Brain pericyte (primary cell): ENCODE measurements at regions not wholly inside any gene's neighbourhood (a gene's known extent, or its start where the extent isn't known, plus 50 kb on each side); places are given as distances from the start of the nearest gene placed in this dataset.

Source experiments
- DNase-seq: peaks from one replicate; pipeline ENCODE4 v3.0.0-alpha.2; 2012; ENCODE audit warnings: low read depth, low spot score

DNA sequence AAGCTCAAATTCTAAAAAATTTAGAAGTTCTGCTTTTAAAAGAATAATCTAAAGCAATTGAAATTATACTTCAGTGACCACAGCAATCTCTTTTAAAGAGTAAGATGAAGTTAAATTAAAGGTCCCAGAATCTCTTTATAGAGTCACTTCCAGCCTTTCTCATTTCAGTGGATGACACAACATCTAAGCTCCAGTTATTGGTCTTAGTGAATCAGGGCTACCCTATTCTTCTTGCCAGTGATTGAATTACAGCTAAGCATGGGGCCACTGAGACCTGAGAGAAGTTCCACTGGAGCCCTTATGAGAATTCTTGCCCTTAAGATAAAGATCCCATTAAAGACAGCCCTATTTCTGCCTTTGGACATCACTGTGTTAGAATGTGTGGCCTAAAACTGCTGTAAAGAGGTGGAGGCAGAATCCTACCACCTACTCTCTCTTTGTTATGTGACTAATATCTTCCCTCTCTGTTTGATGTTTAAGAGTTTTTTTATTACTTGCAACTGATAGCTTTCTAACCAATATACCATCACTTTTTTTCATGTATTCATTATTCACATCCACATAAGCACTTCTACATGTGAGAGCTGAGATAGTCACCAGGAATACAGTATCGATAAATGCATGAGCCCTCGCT, 128.6 kb downstream of the UNC5CL start:
- no peak for DNase-seq

DNA sequence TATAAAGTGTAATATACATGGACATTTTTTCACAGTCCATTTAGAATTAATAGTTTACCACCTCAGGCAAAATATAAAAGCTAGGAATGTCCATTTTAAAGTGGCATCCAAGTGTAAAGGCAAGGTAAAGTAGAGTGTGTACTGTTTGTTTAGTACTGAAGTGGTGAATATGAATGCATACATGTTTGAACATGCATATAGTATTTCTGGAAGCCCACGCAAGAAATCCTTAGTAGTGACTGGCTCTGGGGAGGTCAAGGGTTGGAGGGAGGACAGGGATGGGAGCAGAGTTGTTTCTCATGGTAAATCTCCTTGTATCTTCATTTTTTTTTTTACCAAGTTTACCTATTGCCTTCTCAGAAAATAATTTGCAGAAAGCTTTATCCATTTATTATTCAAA, 129.2 kb downstream of the UNC5CL start:
- no peak for DNase-seq

DNA sequence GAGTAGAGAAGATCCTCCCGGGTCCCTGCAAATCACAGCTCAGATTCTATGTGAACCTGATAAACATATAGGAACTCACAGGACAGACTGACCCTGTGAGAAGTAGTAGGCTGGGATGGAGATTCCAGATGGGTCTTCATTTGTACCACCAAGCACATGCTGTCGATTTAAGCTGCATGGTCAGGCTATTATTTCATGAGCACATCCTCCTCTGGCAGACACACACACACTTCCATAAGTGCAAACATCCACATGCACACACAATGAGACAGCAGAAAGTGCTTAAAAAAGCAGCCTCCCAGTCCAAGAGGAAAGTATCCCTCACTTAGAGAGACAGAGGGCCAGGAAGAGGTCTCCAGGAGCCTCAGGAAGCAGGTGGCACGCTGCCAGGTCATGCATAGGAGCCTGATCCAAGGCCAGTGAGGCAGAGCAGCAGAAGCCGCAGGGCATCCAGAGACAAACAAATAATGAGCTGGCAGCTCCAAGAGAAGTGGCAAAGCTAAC, 131.8 kb downstream of the UNC5CL start:
- DNase-seq: no peak

DNA sequence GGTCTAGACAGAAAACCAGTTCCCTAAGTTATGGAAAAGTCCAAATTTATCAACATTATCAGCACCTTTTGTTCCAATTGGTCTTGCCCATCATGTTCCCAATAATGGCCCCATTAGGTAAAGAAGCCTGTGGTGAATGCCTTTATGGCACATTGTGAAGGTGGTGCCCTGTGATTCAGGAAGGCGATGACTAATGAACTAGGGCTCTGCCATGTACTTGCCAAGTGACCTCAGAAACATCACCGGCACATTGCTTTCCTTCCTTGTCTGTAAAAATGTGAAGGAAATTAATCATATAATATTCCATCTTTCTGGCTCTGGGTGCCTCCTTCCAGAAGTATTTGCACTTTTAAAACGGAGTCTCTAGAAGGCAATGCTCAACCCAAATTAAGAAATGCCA, 132.3 kb downstream of the UNC5CL start:
- DNase-seq: no peak

DNA sequence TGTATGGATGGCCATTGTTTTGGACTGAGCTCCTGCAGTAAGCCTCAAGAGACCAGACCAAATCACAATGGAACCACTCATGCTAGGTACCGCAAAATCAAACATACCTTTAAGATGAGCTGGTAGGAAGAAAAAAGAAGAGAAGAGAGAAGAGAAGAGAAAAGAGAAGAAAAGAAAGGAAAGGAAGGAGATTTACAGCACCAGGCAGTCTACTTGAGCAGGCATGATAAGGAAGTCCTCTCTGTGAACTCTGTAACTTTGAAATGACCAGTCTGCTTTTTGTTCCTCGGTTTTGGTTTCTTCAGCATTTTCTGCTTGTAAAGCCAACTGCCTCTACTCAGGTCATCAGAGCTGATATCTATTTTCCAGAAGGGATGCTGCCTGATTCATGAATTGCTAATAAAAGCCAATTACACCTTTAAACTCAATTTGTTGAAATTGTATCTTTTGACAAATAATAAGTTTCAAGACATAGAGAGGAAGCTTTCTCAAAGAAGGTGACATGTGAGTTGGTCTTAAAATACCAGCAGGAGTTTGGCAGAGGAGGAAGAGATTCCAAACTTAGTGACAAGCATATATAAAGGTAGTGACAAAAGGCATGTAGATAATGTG, 134.3 kb downstream of the UNC5CL start:
- DNase-seq: no peak

DNA sequence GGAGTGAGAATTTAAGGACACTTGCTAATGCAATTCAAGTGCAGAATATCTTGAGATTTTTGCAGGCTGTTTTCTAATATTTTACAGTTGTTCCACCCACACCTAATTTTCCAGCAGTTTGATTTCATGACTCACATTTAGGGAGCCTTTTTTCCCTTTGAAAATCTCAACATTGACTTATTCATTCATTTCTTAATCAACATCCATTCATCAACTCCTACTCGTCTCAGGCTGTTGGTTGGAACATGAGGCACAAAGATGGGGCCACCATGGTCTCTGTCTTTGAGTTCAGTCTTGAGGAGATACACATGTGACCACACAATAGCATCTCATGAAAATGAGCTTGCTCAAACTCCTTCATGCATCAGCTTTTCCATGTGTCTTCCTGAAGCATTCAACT, 135.6 kb downstream of the UNC5CL start:
- DNase-seq: no peak

DNA sequence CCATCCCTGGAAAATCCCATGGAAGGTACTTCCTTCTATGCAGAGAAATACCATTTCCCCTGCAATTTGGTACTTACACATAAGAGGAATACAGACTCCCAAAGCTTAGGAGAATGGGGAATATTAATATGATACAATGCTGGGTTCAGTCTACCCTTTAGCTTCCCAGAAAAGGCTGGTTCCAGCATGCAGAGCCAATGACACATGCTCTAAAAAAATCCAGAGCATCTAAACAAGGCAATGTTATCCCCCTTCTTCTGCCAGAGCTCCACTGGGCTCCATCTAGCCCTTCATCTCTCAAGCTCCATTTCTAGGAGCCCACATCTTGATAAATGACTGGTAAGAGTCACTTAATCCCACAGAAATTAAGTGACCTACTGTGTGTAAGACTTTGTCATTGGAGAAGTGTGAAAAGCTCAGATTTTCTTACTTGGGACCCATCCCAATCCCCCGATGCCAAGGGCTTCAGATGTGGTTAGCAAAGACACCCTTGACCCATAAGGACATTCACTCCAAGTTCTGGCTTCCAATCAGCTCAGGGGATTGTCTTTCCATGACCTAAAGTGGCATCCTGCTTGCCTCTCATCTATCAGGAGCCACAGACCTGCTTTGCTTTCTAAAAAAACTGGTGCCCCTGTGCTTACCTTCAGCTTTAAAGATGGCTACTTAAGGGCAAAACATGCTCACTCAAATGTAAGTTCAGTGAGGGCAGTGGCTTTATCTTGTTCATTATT, 137.5 kb downstream of the UNC5CL start:
- DNase-seq: no peak

DNA sequence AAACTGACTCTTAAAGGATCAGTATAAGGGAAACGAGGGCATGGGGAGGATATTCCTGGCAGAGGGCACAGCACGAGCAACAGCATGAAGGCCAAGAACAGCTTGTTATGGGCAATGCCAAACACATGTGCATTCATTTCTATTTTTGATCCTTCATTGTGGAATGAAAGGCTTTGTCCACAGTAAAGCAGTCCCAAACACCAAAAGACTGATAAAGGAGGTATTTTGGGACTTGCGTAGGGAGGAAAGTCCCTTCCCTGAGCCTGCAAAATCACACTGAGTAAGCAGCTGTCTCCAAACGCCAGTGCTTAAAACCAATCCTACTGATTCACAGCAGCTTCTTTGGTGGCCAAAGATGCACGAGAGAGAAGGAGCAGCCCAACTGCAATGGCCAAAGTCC, 138.2 kb downstream of the UNC5CL start:
- no peak for DNase-seq

DNA sequence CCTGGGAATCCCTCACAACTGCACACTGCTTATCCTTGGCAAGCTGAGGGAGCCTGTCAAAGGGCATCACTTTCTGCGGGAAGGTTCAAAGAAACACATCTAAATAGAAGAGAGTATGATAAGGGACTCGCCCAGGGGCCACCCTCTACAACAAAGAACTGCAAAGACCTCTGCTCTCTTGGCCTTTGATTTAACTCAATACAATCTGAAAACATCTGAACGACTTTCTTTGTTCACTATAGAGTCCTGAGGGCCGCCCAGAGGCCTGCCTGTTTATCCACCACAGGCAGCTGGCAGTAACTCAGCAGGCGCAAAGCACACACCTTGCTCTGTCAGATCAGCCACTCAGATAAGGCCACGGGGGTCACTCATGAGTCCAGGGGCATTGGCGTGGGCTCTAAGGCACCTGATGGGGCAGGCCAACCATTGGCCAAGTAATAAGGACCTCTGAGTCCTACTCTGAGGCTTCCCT, 139.3 kb downstream of the UNC5CL start:
- DNase-seq: no peak

DNA sequence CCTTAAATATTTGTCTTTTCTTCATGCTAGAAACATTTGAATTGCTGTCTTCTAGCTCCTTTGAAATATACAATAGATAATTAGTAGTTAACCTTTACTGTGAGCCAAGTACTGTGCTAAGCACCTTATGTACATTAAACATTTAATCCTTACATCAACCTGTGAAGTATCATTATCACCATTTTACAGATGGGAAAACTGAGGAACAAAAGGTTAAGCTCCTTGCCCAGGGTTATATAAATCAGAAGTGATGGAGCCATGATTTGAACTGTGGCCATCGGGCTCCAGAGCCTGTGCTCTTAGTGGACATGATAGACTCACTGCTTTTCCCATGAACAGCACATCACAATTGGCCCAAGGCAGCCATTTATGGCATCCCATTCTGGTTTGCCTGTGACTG, 140.9 kb downstream of the UNC5CL start:
- DNase-seq: no peak

DNA sequence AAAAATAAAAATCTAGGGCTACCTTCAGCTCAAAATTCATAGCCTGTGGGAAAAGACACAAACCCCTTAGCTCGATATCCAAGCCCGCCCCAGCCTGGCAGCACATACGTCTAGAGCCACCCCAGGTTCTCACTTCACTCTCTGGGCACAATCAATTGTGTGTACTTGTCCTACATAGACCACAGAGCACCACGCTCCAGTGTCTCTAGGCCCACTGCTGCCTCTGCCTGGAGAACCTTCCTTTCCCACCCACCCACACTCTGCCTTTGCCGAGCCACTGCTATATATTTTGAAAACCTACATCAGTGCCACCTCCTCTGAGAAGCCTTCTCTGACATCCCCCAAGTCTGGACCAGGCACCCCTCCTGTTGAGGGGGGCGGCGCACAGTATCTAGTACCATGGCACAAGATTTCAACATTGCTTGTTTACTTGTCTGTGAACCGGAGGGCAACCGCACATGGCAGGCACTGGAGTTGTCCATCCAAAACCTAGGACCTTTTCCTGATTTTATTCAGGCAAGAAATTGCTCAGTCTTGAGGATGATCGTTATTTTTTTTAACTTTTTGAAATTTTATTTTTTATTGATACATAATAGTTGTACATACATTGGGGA, 141.5 kb downstream of the UNC5CL start:
- DNase-seq: no peak

DNA sequence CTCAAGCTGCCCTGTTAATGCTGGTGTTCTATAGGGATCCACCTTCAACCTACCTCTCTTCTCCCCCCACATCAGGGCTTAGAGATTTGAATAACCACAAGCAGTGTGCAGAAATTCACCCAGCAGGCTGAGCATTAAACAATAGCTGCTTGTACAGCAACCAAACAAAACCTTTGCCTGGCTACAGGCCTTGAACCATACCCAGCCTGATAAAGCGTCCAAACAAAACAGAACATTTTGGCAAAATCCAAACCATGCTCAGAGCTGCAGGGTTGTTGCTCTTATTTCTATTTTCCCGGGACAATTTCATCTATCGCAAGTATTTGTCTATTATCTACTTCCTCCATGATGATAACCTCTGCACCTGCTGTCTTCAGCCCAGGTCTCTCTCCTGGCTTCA, 142.3 kb downstream of the UNC5CL start:
- DNase-seq: no peak

DNA sequence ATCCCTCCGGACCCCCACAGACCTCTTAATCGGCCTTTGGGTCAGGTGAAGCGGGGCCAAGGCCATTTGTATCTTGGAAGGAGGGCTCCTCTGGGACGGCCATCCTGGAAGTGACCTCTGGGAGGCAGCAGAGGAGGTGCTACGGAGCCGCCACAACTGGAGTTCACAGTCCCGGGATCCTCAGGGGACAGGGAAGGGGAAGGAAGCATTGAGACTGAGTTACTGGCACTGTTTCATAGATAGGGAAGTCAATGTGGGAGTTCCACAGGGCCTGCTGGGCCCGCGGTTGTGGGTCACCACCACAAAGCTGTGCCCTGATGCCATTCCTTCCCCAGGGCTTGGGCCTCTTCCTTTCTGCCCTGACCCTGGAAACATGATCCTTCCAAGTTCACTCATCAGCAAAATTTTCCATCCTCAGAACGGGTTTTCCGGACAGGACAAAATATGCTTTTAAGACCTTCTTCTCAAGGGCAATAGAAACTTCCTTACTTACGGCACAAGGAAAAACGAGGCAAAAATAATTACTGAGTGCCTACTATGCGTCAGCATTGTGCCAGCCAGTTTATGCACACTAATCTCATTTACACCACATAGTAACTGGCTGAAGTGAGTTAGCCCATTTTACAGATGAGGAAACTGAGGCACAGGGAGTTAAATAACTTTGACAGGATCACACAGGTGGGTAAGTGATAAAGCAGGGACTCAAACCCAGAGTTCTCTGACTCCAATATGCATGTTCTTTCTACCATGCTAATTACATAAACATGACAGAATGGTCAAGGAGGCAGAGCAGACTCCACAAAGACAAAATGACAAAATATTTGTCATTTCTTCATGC, 143.8 kb downstream of the UNC5CL start:
- no peak for DNase-seq

DNA sequence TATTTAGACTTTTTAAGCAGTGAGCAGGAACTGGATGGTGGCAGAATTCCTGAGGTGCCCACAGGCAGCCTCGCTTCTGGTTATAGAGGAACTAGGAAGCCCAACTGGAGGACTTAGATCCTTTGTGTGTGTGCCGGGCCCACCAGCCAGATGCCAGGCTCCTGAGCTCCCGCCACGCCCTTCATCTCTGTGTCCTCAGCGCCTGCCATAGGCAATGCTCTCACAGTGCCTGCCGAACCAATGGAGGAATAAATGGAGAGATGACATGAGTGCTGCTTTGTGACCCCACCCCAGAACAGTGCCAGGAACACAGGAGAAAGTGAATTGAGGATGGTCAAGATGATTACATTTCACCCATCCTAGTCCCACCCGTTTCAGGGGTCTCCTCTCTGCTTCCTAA, 146.0 kb downstream of the UNC5CL start:
- no peak for DNase-seq

DNA sequence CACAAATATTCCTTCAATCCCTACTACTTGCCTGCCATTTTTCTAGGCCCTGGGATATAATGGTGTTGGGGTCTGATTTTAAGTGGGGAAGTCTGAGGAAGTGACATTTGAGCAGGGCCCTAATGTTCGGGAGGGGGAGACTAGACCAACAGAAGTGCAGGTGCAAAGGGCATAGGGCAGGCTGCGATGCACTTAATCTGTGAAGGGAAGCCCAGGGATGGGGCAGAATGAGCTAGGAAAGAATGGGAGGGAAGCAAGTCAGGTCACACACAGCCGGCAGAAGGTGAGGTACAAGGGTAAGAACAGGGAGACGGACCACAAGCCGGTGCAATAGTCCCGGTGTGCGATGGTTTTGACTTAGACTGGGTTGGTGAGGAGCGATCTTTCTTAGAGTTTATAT, 146.8 kb downstream of the UNC5CL start:
- DNase-seq: no peak

DNA sequence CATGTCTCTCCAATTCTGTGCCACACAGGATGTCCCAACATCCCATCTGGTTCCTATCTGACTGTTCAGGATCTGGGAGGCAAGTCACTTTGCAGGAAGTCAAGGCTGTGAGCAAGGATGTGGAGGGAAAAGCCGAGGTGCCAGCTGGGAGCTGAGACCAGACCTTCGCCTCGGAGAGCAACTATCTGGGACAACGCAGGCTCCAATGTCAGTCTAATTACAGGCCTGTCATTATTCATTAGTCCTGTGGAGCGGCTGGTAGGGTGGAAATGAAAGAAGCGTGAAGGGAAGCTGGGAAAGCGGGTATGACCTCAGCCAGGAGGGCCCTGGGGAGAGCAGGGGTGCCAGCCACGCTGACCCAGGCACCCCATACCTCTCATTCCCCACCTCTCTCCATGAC, 147.3 kb downstream of the UNC5CL start:
- DNase-seq: no peak

DNA sequence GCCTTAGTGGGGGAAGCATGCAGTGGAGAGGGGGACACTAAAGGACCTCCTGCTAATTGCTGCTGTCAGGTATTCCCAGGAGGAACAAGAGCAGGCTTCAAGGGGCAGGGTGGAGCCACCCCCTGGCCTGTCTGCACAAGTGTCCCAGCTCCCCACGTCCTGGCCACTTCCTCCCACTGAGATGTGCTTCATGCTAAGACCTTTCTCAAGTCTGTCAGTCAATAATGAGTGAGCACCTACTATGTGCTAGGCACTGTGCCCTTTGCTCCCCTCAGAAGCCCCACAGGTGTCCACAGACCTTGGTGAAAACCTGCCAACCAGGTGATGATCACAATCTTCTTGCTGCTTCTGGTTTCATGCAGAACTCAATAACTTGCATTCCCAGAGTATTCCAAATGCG, 147.9 kb downstream of the UNC5CL start:
- DNase-seq: no peak

DNA sequence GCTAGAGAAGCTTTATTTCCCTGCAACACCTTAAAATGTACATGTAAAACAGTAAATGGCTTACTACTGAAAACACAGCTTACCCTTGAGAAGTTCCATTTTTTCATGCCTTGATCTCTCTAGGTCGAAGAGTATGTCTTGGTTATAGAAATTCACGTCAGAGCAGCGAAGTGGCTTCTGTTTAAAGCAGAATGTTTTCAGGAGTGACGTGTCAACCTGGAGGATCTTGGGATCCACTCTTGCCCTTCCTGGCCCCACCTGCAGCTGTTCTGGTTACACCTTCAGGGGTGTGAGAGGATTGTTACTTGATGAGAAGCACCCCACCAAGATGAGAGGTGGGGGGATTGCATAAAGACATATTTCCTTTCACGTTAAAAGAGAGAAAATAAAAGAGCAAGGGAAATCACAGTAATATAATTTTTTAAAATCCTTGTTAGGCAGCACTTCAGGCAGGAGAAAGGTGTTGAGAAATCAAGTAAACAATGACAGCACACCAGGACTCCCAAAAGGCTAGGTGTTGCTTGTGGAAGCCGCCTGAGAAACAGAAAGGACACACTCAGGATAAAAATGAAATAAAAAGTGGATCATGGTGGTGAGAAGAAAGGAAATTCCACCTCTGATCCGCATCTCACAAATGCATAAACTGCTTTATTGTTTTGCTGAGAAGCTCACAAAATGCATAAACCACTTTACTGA, 149.7 kb downstream of the UNC5CL start:
- DNase-seq: no peak

DNA sequence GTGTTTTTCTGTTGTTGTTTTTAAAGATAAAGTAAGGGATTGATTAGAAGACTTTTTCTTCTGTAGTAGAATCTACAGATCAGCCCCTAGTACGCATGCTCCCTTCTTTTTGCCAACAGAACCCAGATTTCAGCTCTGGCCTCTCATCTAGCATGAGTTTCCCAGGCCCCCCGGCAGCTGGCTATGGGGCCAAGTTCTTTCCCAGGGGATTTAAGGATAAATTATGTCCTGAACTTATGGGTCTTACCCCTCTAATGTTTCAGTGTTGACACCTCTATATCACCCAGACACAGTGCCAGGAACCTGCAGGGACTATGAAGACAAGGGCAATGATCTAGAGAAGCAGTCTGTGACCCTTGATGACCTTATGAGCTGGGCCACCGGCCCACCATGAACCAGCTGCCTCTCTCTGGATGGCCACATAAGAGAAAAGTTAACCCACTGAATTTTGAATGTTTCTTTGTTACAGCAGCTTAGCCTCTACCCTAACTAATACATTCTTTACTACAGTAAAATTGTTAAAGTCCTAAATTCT, 150.5 kb downstream of the UNC5CL start:
- DNase-seq: no peak

DNA sequence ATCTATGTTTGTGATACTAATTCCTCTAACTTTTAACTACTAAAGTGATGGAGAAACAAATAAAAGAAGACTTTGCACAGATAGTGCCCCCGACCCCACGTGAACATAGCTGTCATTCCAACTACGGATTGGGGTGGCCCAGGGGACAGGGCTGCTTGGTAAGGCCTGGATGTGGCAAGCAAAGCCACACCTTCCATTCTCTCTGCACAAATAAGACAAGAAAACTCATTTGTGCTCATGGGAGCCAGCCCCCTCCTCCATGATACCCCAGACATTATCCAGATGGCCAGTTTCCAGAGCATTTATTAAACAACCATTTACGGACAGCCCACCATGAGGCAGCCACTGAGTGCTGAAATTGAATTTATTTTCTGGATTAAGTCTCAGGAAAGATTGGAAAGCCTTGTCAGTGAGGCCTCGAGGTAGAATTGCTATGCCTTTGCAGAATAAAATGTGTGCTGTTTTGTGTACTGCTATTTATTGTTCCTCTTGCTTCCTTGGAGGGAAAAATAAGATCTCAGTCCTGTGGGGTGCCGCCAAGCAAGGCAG, 151.2 kb downstream of the UNC5CL start:
- DNase-seq: no peak
